ENCODE measurements at regions not wholly inside any gene's neighbourhood (a gene's known extent, or its start where the extent isn't known, plus 50 kb on each side); places are given as distances from the start of the nearest gene placed in this dataset. TPM values are rescaled to one million over a fixed set of nuclear protein-coding genes. Genes with fewer than 3 reads are reported as not detected.

- intact Hi-C loops (cut with micrococcal nuclease), result no loop called here
- H3K4me2 ChIP-seq (replicated peaks; ENCODE audit: low read depth, low read length, poor library complexity, severe bottlenecking), result no peak overlapping the region
- H3K79me2 ChIP-seq (ENCODE audit: control insufficient read depth, insufficient read depth, low read length), result no peaks in the 10 kb centered on the region
- ATAC-seq (ENCODE audit: low read depth) (no peak), DNase-seq (no peak)
- H4K20me1 ChIP-seq (ENCODE audit: control insufficient read depth, insufficient read depth, low read length, poor library complexity, severe bottlenecking), result no peaks in the 10 kb centered on the region
- H3K4me3 Mint-ChIP-seq, result no peak overlapping the region
- no peaks in the 10 kb centered on the region for H3K27me3 ChIP-seq (replicated peaks in 1 of 4; ENCODE audit: control extremely low read depth in 1 of 4, control insufficient read depth in 3 of 4, insufficient read depth in 4 of 4, low read length in 3 of 4)
- no CpG with 5 or more reads among the region's 5 CpGs for WGBS (ENCODE audit: insufficient coverage)
- no peak overlapping the region for H2AFZ ChIP-seq (ENCODE audit: insufficient read depth, low read depth, low read length, poor library complexity, severe bottlenecking)
- no peaks in the 10 kb centered on the region for H3K4me1 Mint-ChIP-seq
- H3K27me3 Mint-ChIP-seq, result no peaks in the 10 kb centered on the region
- POLR2A ChIA-PET, result no interaction called here
- no peak overlapping the region for H3K4me3 ChIP-seq (ENCODE audit: control extremely low read depth in 1 of 5, extremely low read depth in 1 of 5, insufficient read depth in 1 of 5, low read depth in 2 of 5, low read length in 4 of 5)
- no peaks in the 10 kb centered on the region for H3K9me3 ChIP-seq (ENCODE audit: control extremely low read depth in 1 of 3, control insufficient read depth in 2 of 3, insufficient read depth in 1 of 3, low read length in 2 of 3)
- H3K36me3 ChIP-seq (replicated peaks in 1 of 2; ENCODE audit: control extremely low read depth in 1 of 2, control insufficient read depth in 1 of 2, extremely low read depth in 1 of 2, insufficient read depth in 2 of 2, low read length in 1 of 2), result no peaks in the 10 kb centered on the region
- H3K9me3 Mint-ChIP-seq (ENCODE audit: insufficient read depth), result no peaks in the 10 kb centered on the region
- H3K4me1 ChIP-seq (ENCODE audit: control insufficient read depth in 2 of 2, insufficient read depth in 2 of 2, low read length in 2 of 2), result no peaks in the 10 kb centered on the region
- TF ChIP-seq CTCF (IDR thresholded peaks at IDR 0.05) (no peak), EZH2 (IDR thresholded peaks at IDR 0.05; ENCODE audit: borderline replicate concordance, insufficient read depth, low read depth, low read length, poor library complexity, severe bottlenecking) (no peak)
- no peak overlapping the region for H3K27ac ChIP-seq (ENCODE audit: low read length in 2 of 2)
- H3K27ac Mint-ChIP-seq, result no peak overlapping the region
- H3K9ac ChIP-seq (ENCODE audit: low read length), result no peak overlapping the region
- CTCF ChIA-PET, result no interaction called here
Measured at GRCh38 chrY:7141477-7141876, 229.9 kb upstream of the AMELY start.

Small RNA genes lying in the stretch of these regions (small RNA-seq; reads per million reads assigned to genes)
- not detected for gene RF00019 (ENCODE audit: insufficient read length, low read depth, low replicate concordance)
- gene RN7SKP282 (ENCODE audit: insufficient read length, low read depth, low replicate concordance), result not detected
- gene RNU6-521P (ENCODE audit: insufficient read length, low read depth, low replicate concordance), result not detected

Measured in B cell (primary cell).